Fibroblast of skin of back (primary cell): ENCODE measurements at regions not wholly inside any gene's neighbourhood (a gene's known extent, or its start where the extent isn't known, plus 50 kb on each side); places are given as distances from the start of the nearest gene placed in this dataset.

ENCODE experiments used
- DNase-seq: peaks from one replicate; pipeline ENCODE4 v3.0.0-alpha.2; 2013

GRCh38 chr9:119827126-119827525, 457.9 kb upstream of the BRINP1 start:
- DNase-seq: no peak

- no peak for DNase-seq
These were observed 449.6 kb upstream of the BRINP1 start for GRCh38 chr9:119818726-119819435.

GRCh38 chr9:119810645-119811429, 441.6 kb upstream of the BRINP1 start:
- DNase-seq: peak; percentile 42

- DNase-seq: no peak
These were observed 434.4 kb upstream of the BRINP1 start for GRCh38 chr9:119803679-119804078.

- peak; percentile 3 for DNase-seq
These were observed 433.4 kb upstream of the BRINP1 start for GRCh38 chr9:119802621-119803020.

GRCh38 chr9:119802133-119802532, 432.9 kb upstream of the BRINP1 start:
- no peak for DNase-seq

GRCh38 chr9:119801311-119801710, 432.1 kb upstream of the BRINP1 start:
- DNase-seq: no peak

- DNase-seq: no peak
These were observed 426.2 kb upstream of the BRINP1 start for GRCh38 chr9:119795395-119795794.

- no peak for DNase-seq
These were observed 425.6 kb upstream of the BRINP1 start for GRCh38 chr9:119794836-119795235.

- DNase-seq: no peak
These were observed 424.0 kb upstream of the BRINP1 start for GRCh38 chr9:119793218-119793617.

GRCh38 chr9:119792242-119792641, 423.0 kb upstream of the BRINP1 start:
- DNase-seq: no peak

- no peak for DNase-seq
These were observed 420.8 kb upstream of the BRINP1 start for GRCh38 chr9:119789987-119790386.

GRCh38 chr9:119788921-119789320, 419.7 kb upstream of the BRINP1 start:
- DNase-seq: no peak

- DNase-seq: no peak
These were observed 412.7 kb upstream of the BRINP1 start for GRCh38 chr9:119781886-119782285.

GRCh38 chr9:119775410-119775809, 406.2 kb upstream of the BRINP1 start:
- DNase-seq: no peak

GRCh38 chr9:119773823-119774222, 404.6 kb upstream of the BRINP1 start:
- DNase-seq: no peak

- no peak for DNase-seq
These were observed 402.1 kb upstream of the BRINP1 start for GRCh38 chr9:119771341-119771740.

GRCh38 chr9:119768266-119768665, 399.0 kb upstream of the BRINP1 start:
- DNase-seq: no peak

GRCh38 chr9:119765632-119766175, 396.5 kb upstream of the BRINP1 start:
- DNase-seq: no peak

GRCh38 chr9:119763260-119763659, 394.0 kb upstream of the BRINP1 start:
- no peak for DNase-seq

- DNase-seq: no peak
These were observed 392.6 kb upstream of the BRINP1 start for GRCh38 chr9:119761812-119762211.

GRCh38 chr9:119758990-119759389, 389.8 kb upstream of the BRINP1 start:
- DNase-seq: no peak

GRCh38 chr9:119758241-119758640, 389.0 kb upstream of the BRINP1 start:
- DNase-seq: no peak

GRCh38 chr9:119739476-119739875, 370.2 kb upstream of the BRINP1 start:
- DNase-seq: no peak
